GM21528 (cell line): ENCODE measurements at regions not wholly inside any gene's neighbourhood (a gene's known extent, or its start where the extent isn't known, plus 50 kb on each side); places are given as distances from the start of the nearest gene placed in this dataset.

Source experiments
- ATAC-seq: cut with Tn5 transposase; IDR thresholded peaks from one replicate; pipeline ENCODE4 v1.9.1; 2021; ENCODE audit warnings: mild to moderate bottlenecking, moderate library complexity; ENCODE audit not compliant: unreplicated experiment, low FRiP score

- ATAC-seq = no peak
Measured at GRCh38 chr13:90120026-90120425, 1227.5 kb upstream of the MIR17HG start.

- ATAC-seq = no peak
Measured at GRCh38 chr13:90121784-90122183, 1225.7 kb upstream of the MIR17HG start.

GRCh38 chr13:90122531-90122930, 1225.0 kb upstream of the MIR17HG start:
- ATAC-seq = no peak

GRCh38 chr13:90135558-90135957, 1211.9 kb upstream of the MIR17HG start:
- ATAC-seq = no peak

GRCh38 chr13:90142251-90142650, 1205.2 kb upstream of the MIR17HG start:
- no peak for ATAC-seq

GRCh38 chr13:90154311-90154960, 1193.1 kb upstream of the MIR17HG start:
- no peak for ATAC-seq

GRCh38 chr13:90156390-90156789, 1191.1 kb upstream of the MIR17HG start:
- ATAC-seq = no peak

- ATAC-seq = no peak
Measured at GRCh38 chr13:90168953-90169352, 1178.5 kb upstream of the MIR17HG start.

GRCh38 chr13:90170208-90170607, 1177.3 kb upstream of the MIR17HG start:
- ATAC-seq = no peak

- no peak for ATAC-seq
Measured at GRCh38 chr13:90171649-90172048, 1175.8 kb upstream of the MIR17HG start.

- ATAC-seq = no peak
Measured at GRCh38 chr13:90177512-90177911, 1170.0 kb upstream of the MIR17HG start.

GRCh38 chr13:90184355-90184754, 1163.1 kb upstream of the MIR17HG start:
- no peak for ATAC-seq

- ATAC-seq = no peak
Measured at GRCh38 chr13:90185734-90186133, 1161.8 kb upstream of the MIR17HG start.

- no peak for ATAC-seq
Measured at GRCh38 chr13:90187478-90188350, 1159.8 kb upstream of the MIR17HG start.

- no peak for ATAC-seq
Measured at GRCh38 chr13:90188351-90188636, 1159.2 kb upstream of the MIR17HG start.

- ATAC-seq = no peak
Measured at GRCh38 chr13:90197722-90198121, 1149.8 kb upstream of the MIR17HG start.

GRCh38 chr13:90201202-90201601, 1146.3 kb upstream of the MIR17HG start:
- ATAC-seq = no peak

GRCh38 chr13:90201676-90202460, 1145.6 kb upstream of the MIR17HG start:
- no peak for ATAC-seq

- ATAC-seq = no peak
Measured at GRCh38 chr13:90205081-90205480, 1142.4 kb upstream of the MIR17HG start.

- ATAC-seq = no peak
Measured at GRCh38 chr13:90205911-90206310, 1141.6 kb upstream of the MIR17HG start.

GRCh38 chr13:90217275-90217674, 1130.2 kb upstream of the MIR17HG start:
- no peak for ATAC-seq
